ENCODE measurements at regions not wholly inside any gene's neighbourhood (a gene's known extent, or its start where the extent isn't known, plus 50 kb on each side); places are given as distances from the start of the nearest gene placed in this dataset.
"Not testable (repeated sequence)": the region's sequence is repeated elsewhere in the genome, so short reads cannot be mapped to it uniquely, and the experiment has no call there.

- no peak for DNase-seq
These were observed 100.5 kb upstream of the NECTIN3 start for GRCh38 chr3:110971010-110971601.

DNA sequence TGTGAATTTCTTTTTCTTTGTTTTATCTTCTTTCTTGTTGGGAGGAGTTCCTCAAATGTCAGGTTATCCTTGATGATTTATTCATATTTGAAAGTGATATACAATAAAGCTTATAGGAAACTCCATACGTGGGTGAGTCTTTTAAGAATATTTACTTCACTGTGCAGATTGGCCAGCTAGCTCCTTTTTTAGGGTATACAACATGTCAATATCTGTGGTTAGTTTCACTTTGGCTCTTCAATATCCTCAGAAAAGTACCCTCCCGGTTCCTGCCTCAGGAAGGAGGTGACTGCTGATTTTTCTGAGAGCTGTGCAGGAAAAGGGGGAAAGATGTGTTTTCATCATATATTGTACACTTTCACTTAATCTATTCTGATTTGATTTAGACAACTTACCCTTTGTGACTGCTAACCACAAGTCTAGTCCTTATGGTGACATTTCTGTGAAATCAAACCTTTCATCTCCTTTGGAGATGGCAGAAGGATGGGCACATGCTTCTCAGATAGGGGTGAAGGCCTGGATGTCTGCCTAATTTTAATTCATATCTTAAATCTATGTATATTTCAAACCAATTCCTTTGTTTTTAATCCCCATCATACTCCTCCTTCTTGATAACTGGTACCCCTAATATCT lies 98.2 kb upstream of the NECTIN3 start:
- no peak for DNase-seq

GRCh38 chr3:110974902-110975301 lies 96.7 kb upstream of the NECTIN3 start:
- DNase-seq = no peak

DNA sequence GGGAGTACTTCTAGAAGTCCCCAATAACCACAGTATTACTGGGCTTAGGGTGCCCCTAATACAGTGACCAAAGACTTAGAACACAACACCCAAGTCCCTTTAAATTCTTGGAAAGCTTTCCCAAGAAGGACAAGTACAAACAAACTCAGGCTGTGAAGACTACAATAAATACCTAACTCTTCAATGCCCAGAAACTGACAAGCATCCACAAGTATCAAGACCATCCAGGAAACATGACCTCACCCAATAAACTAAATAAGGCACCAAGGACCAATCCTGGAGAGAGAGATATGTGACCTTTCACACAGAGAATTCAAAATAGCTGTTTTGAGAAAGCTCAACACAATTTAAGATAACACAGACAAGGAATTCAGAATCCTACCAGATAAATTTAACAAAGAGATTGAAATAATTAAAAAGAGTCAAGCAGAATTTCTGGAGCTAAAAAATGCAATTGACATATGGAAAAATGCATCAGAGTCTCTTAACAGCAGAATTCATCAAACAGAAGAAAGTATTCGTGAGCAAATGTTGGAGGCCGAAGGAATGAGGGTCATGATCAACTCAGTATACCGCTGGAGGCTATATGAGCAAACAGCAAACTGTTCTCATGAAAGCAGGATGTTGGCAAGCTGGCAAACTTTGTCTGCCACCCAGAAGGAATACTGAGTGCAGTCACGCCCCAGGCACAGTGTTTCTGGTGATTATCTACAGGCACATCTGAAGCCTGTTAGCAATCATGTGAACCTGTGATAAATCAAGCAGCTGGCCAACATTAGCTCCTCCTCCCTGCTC lies 87.0 kb upstream of the NECTIN3 start:
- no peak for DNase-seq

GRCh38 chr3:110989446-110989845 lies 82.2 kb upstream of the NECTIN3 start:
- no peak for DNase-seq

DNA sequence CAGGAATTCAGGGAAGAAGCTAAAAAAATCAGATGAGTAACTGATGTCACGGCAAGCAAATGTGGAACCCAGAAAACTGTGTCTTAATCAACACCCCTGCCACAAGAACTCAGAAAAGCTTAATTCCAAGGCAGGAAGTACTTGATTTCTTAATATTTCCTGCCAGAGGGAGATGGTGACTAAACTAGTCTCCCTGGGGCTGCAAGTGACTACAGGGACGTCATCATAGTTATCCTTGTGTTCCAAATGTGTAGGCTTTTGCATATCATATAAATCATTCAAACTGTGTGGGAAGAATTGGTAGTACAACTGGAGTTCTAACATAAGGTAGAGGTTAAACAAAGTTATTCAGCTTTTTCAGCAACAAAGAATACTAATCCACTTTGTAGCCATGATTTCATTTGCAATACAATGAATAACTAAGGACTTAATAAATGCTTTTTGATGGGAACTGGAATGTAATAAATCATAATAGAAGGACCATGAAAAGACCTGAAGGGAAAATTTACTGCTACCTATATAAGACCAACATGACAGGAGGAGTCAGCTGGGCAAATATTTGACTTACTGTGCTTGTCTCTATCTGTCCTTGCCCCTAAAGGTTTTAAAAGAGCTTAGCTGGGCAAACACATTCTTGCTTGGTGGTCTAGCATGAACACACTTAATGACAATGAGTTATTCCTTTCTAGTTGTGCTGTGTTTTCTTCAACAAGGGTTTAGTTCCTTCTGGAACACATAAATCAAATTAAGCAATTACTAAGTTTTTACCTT lies 76.0 kb upstream of the NECTIN3 start:
- DNase-seq = peak; percentile 27

DNA sequence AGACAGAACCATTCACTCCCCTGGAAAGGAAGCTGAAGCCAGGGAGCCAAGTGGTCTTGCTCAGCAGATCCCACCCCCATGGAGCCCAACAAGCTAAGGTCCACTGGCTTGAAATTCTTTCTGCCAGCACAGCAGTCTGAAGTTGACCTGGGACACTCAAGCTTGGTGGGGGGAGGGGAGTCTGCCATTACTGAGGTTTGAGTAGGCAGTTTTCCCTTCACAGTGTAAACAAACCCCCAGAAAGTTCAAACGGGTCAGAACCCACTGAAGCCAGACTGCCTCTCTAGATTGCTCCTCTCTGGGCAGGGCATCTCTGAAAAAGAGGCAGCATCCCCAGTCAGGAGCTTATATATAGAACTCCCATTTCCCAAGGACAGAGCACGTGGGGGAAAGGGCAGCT lies 72.8 kb upstream of the NECTIN3 start:
- not testable (repeated sequence) for DNase-seq

GRCh38 chr3:111006485-111006884 lies 65.1 kb upstream of the NECTIN3 start:
- DNase-seq = not testable (repeated sequence)

DNA sequence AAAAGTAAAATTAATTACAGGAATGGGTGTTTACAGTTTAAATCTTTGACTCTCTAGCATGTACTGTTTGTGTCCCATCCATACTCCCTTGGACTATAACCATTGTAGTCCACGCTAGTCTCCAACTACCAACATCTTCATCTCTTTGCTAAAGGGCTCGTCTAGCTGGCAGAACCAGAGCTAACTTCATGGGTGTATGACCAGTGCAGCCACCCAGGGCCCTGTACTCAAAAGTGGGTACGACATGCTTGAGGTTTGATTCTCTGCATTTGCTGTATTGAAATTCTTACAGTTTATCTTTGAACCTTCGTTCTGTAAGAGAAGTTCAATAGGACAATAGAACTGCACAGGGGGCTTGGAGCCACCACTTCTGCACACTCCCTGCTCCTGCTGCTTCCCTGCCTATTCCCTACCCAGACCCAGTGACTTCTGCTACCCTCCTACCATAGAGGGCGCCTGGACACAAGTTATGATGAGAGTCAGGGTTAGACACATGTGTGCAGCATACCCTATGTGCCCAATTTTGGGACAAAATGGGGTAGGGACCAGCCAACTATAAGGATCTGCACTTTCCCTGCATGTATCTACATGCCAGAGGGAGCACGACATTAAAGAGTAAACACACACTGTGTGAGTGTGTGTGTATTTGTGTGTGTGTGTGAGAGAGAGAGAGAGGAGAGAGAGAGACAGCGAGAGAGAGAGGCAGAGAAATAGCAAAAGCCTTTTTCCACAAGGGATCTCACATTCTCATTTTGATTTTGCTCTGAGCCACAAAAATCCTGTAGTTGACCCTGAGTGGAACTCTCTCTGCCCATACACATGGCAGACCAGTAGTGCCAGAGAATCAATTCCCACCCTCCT lies 59.0 kb upstream of the NECTIN3 start:
- no peak for DNase-seq
